ENCODE measurements at regions not wholly inside any gene's neighbourhood (a gene's known extent, or its start where the extent isn't known, plus 50 kb on each side); places are given as distances from the start of the nearest gene placed in this dataset.

- peak in 1 of 7 experiments; percentile 4 for TF ChIP-seq CTCF (IDR thresholded peaks at IDR 0.05)
- TF ChIP-seq EP300 (IDR thresholded peaks at IDR 0.05): no peak
Observed at GRCh38 chr20:39429726-39430125, 467.6 kb downstream of the DHX35 start.

Data from stomach (tissue), 4 donors.